ENCODE measurements at regions not wholly inside any gene's neighbourhood (a gene's known extent, or its start where the extent isn't known, plus 50 kb on each side); places are given as distances from the start of the nearest gene placed in this dataset.

DNA sequence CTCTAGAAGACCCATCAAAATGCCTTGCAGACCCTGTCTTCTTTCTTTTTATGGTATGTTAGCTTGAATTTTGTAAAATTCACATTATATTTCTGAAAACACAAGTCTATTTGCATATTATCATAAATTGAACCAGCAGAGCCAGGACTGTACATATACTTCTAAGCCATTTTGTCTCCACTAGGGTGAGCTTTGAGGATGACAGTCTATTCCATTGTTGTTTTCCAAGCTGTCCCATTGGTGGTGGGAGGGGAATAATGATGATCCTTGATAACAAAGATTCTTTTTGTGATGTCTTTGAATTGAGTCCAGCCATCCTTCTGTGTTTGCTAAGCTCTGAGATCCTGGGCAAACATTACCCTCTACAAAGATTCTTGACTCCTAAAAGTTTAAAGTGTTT is 359.3 kb upstream of the PCDH20 start:
- no peak for TF ChIP-seq CTCF (IDR thresholded peaks at IDR 0.05)
- no peak for TF ChIP-seq POLR2A (IDR thresholded peaks at IDR 0.05)
